ENCODE measurements at regions not wholly inside any gene's neighbourhood (a gene's known extent, or its start where the extent isn't known, plus 50 kb on each side); places are given as distances from the start of the nearest gene placed in this dataset.

DNA sequence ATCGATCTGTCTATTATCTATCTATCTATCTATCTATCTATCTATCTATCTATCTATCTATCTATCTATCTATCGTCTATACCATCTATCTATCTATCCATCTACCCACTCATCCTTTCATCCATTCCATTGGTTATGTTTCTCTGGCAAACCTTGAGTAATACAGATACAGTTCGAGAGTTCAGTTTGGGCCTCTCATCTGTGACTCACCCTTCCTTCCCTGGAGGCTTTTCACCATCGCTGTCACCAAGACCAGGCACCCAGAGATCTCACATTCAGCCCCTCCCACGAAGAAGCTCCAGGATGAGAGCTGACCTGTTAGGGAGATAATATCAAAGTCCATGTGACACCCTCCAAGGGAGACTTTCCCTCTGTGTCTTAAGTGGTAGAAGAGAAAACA, 164.1 kb upstream of the CELF4 start:
- TF ChIP-seq POLR2A (IDR thresholded peaks at IDR 0.05; ENCODE audit: extremely low read depth, insufficient read length) (no peak), MAX (IDR thresholded peaks at IDR 0.05; ENCODE audit: low read depth, low read length) (no peak), MYC (IDR thresholded peaks at IDR 0.05; ENCODE audit: low read depth, low read length) (no peak)
- TF ChIP-seq, protein P1, sequence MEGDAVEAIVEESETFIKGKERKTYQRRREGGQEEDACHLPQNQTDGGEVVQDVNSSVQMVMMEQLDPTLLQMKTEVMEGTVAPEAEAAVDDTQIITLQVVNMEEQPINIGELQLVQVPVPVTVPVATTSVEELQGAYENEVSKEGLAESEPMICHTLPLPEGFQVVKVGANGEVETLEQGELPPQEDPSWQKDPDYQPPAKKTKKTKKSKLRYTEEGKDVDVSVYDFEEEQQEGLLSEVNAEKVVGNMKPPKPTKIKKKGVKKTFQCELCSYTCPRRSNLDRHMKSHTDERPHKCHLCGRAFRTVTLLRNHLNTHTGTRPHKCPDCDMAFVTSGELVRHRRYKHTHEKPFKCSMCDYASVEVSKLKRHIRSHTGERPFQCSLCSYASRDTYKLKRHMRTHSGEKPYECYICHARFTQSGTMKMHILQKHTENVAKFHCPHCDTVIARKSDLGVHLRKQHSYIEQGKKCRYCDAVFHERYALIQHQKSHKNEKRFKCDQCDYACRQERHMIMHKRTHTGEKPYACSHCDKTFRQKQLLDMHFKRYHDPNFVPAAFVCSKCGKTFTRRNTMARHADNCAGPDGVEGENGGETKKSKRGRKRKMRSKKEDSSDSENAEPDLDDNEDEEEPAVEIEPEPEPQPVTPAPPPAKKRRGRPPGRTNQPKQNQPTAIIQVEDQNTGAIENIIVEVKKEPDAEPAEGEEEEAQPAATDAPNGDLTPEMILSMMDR (IDR thresholded peaks at IDR 0.05; ENCODE audit: low read depth, low read length), result no peak
